ENCODE measurements at regions not wholly inside any gene's neighbourhood (a gene's known extent, or its start where the extent isn't known, plus 50 kb on each side); places are given as distances from the start of the nearest gene placed in this dataset.
A peak's percentile ranks its signal among the peaks of the same experiment; 100 is the strongest.

DNA sequence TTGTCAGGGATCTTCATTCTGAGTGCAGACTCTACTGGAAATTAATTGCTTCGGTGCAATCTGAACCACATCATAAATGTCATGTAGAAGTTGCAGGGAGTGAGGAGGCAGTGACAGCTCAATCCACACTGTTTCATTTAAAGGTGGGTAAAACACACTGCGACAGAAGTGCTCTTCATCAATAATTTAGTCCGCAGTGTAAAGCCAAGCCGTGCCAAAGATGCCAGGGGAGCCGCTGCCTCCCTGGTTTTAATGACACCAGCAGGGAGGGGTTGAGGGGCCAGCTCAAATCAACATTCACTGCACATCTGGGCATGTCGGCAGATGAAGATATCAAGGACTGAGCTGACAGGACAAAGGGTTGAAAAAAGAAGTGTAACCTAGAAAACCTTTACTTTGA is 305.7 kb upstream of the VRK2 start:
- WGBS (ENCODE audit: low lambda C conversion rate, missing lambda C conversion rate), result 75% methylated on average over 6 of the region's 6 CpGs
- H3K9me3 ChIP-seq (ENCODE audit: low read depth), result no peaks in the 10 kb centered on the region
- no peaks in the 10 kb centered on the region for H3K36me3 ChIP-seq (replicated peaks; ENCODE audit: insufficient read depth, low read depth)
- TF ChIP-seq, protein P1, sequence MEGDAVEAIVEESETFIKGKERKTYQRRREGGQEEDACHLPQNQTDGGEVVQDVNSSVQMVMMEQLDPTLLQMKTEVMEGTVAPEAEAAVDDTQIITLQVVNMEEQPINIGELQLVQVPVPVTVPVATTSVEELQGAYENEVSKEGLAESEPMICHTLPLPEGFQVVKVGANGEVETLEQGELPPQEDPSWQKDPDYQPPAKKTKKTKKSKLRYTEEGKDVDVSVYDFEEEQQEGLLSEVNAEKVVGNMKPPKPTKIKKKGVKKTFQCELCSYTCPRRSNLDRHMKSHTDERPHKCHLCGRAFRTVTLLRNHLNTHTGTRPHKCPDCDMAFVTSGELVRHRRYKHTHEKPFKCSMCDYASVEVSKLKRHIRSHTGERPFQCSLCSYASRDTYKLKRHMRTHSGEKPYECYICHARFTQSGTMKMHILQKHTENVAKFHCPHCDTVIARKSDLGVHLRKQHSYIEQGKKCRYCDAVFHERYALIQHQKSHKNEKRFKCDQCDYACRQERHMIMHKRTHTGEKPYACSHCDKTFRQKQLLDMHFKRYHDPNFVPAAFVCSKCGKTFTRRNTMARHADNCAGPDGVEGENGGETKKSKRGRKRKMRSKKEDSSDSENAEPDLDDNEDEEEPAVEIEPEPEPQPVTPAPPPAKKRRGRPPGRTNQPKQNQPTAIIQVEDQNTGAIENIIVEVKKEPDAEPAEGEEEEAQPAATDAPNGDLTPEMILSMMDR (IDR thresholded peaks at IDR 0.05; ENCODE audit: poor library complexity), result no peak
- no peak for TF ChIP-seq EZH2 (IDR thresholded peaks at IDR 0.05; ENCODE audit: borderline replicate concordance)
- TF ChIP-seq EZH2phosphoT487 (IDR thresholded peaks at IDR 0.05; ENCODE audit: low read depth, severe bottlenecking, unreplicated experiment), result no peak
- H3K4me2 ChIP-seq, result no peak overlapping the region
- no peak for DNase-seq (ENCODE audit: low spot score)
- no peak overlapping the region for H2AFZ ChIP-seq
- H3K79me2 ChIP-seq, result no peaks in the 10 kb centered on the region
- H4K20me1 ChIP-seq (ENCODE audit: insufficient read depth, poor library complexity, severe bottlenecking), result no peaks in the 10 kb centered on the region
- no peaks in the 10 kb centered on the region for H3K9me2 ChIP-seq (replicated peaks; ENCODE audit: insufficient read depth)
- no peaks in the 10 kb centered on the region for H3K27me3 ChIP-seq
- H3K27ac ChIP-seq, result no peak overlapping the region
- H3K4me3 ChIP-seq, result no peak overlapping the region
- H3K4me1 ChIP-seq (ENCODE audit: insufficient read depth), result no peaks in the 10 kb centered on the region

DNA sequence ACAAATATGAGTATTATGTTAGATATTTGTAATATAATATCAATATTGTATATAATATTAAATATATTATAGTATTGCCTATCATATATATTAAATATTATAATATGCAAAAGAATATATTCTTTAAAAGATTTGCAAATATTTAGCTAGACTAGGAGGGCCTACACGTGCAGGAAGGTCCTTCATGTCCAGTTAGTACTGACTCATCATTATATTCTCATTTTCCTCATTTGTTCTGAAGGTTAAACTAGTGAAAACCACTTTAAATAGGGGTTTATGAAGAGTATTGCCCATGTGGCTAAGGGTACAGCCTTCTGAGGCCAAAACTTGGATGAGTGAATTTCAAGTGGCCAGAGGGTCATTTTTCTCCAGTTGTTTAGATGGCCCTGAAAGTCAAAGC is 293.0 kb upstream of the VRK2 start:
- Histone ChIP-seq H3K27me3 (no peaks in the 10 kb centered on the region), H3K9me3 (ENCODE audit: low read depth) (no peaks in the 10 kb centered on the region), H4K20me1 (ENCODE audit: insufficient read depth, poor library complexity, severe bottlenecking) (no peaks in the 10 kb centered on the region), H3K4me2 (no peak overlapping the region), H3K27ac (no peak overlapping the region), H3K4me3 (no peak overlapping the region), H3K79me2 (no peaks in the 10 kb centered on the region), H2AFZ (no peak overlapping the region), H3K9me2 (replicated peaks; ENCODE audit: insufficient read depth) (no peaks in the 10 kb centered on the region), H3K4me1 (ENCODE audit: insufficient read depth) (no peaks in the 10 kb centered on the region), H3K36me3 (replicated peaks; ENCODE audit: insufficient read depth, low read depth) (no peaks in the 10 kb centered on the region)
- WGBS (ENCODE audit: low lambda C conversion rate, missing lambda C conversion rate), result 94% methylated on average over 1 of the region's 1 CpG
- no peak for DNase-seq (ENCODE audit: low spot score)
- TF ChIP-seq EZH2phosphoT487 (IDR thresholded peaks at IDR 0.05; ENCODE audit: low read depth, severe bottlenecking, unreplicated experiment) (no peak), EZH2 (IDR thresholded peaks at IDR 0.05; ENCODE audit: borderline replicate concordance) (no peak)
- TF ChIP-seq, protein P1 (IDR thresholded peaks at IDR 0.05; ENCODE audit: poor library complexity), result no peak

DNA sequence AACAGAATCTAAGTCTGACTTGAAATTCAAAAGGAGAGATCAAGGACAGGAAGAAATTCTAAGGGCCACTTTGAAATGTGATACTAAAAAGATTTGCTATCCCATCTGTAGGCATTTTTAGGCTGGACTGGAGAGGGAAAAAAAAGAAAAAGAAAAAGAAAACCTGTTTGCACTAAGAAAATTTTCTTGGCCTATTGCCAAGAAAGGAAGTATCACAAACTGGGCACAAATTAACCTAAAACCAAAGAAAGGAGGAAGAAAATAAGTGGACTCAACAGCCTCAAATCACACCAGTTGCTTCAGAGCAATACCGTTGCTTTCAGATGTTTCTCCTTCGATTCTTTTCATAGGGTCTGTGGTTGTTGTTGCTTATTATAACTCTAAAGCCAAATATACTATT is 287.9 kb upstream of the VRK2 start:
- peaks cover 6% of the 10 kb centered on the region for H3K4me1 ChIP-seq (ENCODE audit: insufficient read depth)
- H2AFZ ChIP-seq, result no peak overlapping the region
- TF ChIP-seq EZH2phosphoT487 (IDR thresholded peaks at IDR 0.05; ENCODE audit: low read depth, severe bottlenecking, unreplicated experiment) (no peak), EZH2 (IDR thresholded peaks at IDR 0.05; ENCODE audit: borderline replicate concordance) (no peak)
- TF ChIP-seq, protein P1 (IDR thresholded peaks at IDR 0.05; ENCODE audit: poor library complexity), result no peak
- no peak overlapping the region for H3K4me3 ChIP-seq
- H3K27me3 ChIP-seq, result no peaks in the 10 kb centered on the region
- no peaks in the 10 kb centered on the region for H3K79me2 ChIP-seq
- 66% methylated on average over 2 of the region's 2 CpGs for WGBS (ENCODE audit: low lambda C conversion rate, missing lambda C conversion rate)
- H3K9me3 ChIP-seq (ENCODE audit: low read depth), result no peaks in the 10 kb centered on the region
- no peaks in the 10 kb centered on the region for H3K9me2 ChIP-seq (replicated peaks; ENCODE audit: insufficient read depth)
- no peak for DNase-seq (ENCODE audit: low spot score)
- no peak overlapping the region for H3K4me2 ChIP-seq
- no peaks in the 10 kb centered on the region for H4K20me1 ChIP-seq (ENCODE audit: insufficient read depth, poor library complexity, severe bottlenecking)
- H3K27ac ChIP-seq, result no peak overlapping the region
- H3K36me3 ChIP-seq (replicated peaks; ENCODE audit: insufficient read depth, low read depth), result no peaks in the 10 kb centered on the region

DNA sequence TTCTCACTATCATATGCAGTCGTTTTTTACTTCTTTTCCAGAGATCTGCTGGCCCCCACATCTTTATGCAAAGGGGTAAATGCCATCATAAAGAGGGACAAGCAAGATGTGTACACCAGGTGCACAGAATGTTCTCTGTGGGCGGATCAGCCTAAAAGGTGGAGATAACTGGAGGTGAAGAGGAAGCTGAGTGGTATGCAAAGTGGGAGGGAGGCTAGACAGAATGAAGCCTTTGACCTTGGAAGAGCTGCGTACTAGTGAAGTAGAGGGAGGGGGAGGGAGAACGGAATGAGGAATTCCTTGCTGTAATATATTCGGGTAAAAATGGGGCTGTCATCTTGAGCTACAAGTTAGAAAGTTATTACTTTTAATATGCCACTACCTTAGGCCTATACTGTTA is 287.5 kb upstream of the VRK2 start:
- H3K27ac ChIP-seq, result no peak overlapping the region
- H3K79me2 ChIP-seq, result no peaks in the 10 kb centered on the region
- H3K27me3 ChIP-seq, result no peaks in the 10 kb centered on the region
- H3K9me2 ChIP-seq (replicated peaks; ENCODE audit: insufficient read depth), result no peaks in the 10 kb centered on the region
- H3K4me2 ChIP-seq, result peak overlapping the region; percentile 77
- 52% methylated on average over 5 of the region's 5 CpGs for WGBS (ENCODE audit: low lambda C conversion rate, missing lambda C conversion rate)
- H3K9me3 ChIP-seq (ENCODE audit: low read depth), result no peaks in the 10 kb centered on the region
- H4K20me1 ChIP-seq (ENCODE audit: insufficient read depth, poor library complexity, severe bottlenecking), result no peaks in the 10 kb centered on the region
- H2AFZ ChIP-seq, result no peak overlapping the region
- no peaks in the 10 kb centered on the region for H3K36me3 ChIP-seq (replicated peaks; ENCODE audit: insufficient read depth, low read depth)
- TF ChIP-seq EZH2 (IDR thresholded peaks at IDR 0.05; ENCODE audit: borderline replicate concordance) (no peak), EZH2phosphoT487 (IDR thresholded peaks at IDR 0.05; ENCODE audit: low read depth, severe bottlenecking, unreplicated experiment) (no peak)
- TF ChIP-seq, protein P1 (IDR thresholded peaks at IDR 0.05; ENCODE audit: poor library complexity), result no peak
- DNase-seq (ENCODE audit: low spot score), result no peak
- H3K4me1 ChIP-seq (ENCODE audit: insufficient read depth), result peaks cover 6% of the 10 kb centered on the region
- H3K4me3 ChIP-seq, result no peak overlapping the region

Measured in hepatocyte (in vitro differentiated cells).